A549 (cell line): ENCODE measurements at regions not wholly inside any gene's neighbourhood (a gene's known extent, or its start where the extent isn't known, plus 50 kb on each side); places are given as distances from the start of the nearest gene placed in this dataset.

Experiments used
- ATAC-seq, 2 experiments: fragments of 200-7000 bp in 1 of 2; fragments of >200 bp in 1 of 2; cut with Nextera tagmentation in 1 of 2; cut with Tn5 transposase in 1 of 2; 3 replicates each; pipeline versions ENCODE4 v1.8.0 to v1.9.1; 2018 to 2020; ENCODE audit warnings: mild to moderate bottlenecking in 1 of 2, moderate library complexity in 1 of 2
- CTCF ChIA-PET: fragments of 300-600 bp; sonication (Branson Sonifier 250); formaldehyde crosslinking; extraction: SDS; loops from one replicate; lab custom pipeline; 2021; ENCODE audit warnings: antibody characterized with exemption, inconsistent platforms; lab: Yijun Ruan, JAX
- POLR2A ChIA-PET: fragments of 350-600 bp; formaldehyde crosslinking; extraction: SDS; loops from one replicate; lab custom pipeline; 2021; ENCODE audit warnings: antibody characterized with exemption, inconsistent platforms; lab: Yijun Ruan, JAX
- DNase-seq, 2 experiments: peaks; one replicate each; pipeline versions ENCODE4 v3.0.0 to v3.0.0-alpha.2; 2011 to 2016; ENCODE audit warnings: low read depth in 1 of 2, low spot score in 1 of 2
- FAIRE-seq: peaks from 2 replicates; lab custom pipeline; 2011; peaks lifted over from hg19 to GRCh38; lab: Jason Lieb, UNC
- H3K27ac ChIP-seq, 2 experiments: fragments of >200 bp; sonication (Bioruptor Twin); formaldehyde crosslinking; 3 replicates each; pipeline ENCODE4 v1.5.1; 2016 to 2017
- H3K4me1 ChIP-seq: fragments of >200 bp; sonication (Bioruptor Twin); formaldehyde crosslinking; 3 replicates; pipeline ENCODE4 v1.6.1; 2016
- H3K4me2 ChIP-seq: fragments of >200 bp; sonication (Bioruptor Twin); formaldehyde crosslinking; 3 replicates; pipeline ENCODE4 v1.6.1; 2016
- H3K4me3 ChIP-seq: fragments of >200 bp; sonication (Bioruptor Twin); formaldehyde crosslinking; 3 replicates; pipeline ENCODE4 v1.5.1; 2016
- H3K9me3 ChIP-seq: fragments of >200 bp; sonication (Bioruptor Twin); formaldehyde crosslinking; 3 replicates; pipeline ENCODE4 v1.6.1; 2016
- ATOH8 ChIP-seq: fragments of 250-450 bp; sonication (Bioruptor Pico); IDR thresholded peaks from 2 replicates; pipeline ENCODE4 v1.5.0; 2020; ENCODE audit warnings: low read depth, mild to moderate bottlenecking, moderate library complexity
- BCL3 ChIP-seq: fragments of >200 bp; sonication (Bioruptor Twin); formaldehyde crosslinking; IDR thresholded peaks from 3 replicates; pipeline ENCODE4 v1.6.1; 2016
- CEBPB ChIP-seq, 2 experiments: fragments of >200 bp in 1 of 2; sonication (Bioruptor Twin) in 1 of 2; formaldehyde crosslinking in 1 of 2; IDR thresholded peaks; 2 replicates each; pipeline ENCODE4 v1.6.1; 2012 to 2016
- CHD2 ChIP-seq: fragments of 150-350 bp; IDR thresholded peaks from 2 replicates; pipeline ENCODE4 v1.6.1; 2014; ENCODE audit warnings: low read length; ENCODE audit not compliant: partially characterized antibody
- CHD4 ChIP-seq: fragments of 200-600 bp; sonication (generic); IDR thresholded peaks from 2 replicates; pipeline ENCODE4 v1.6.1; 2016; ENCODE audit warnings: antibody characterized with exemption, mild to moderate bottlenecking, borderline replicate concordance
- CTCF ChIP-seq: fragments of >200 bp; sonication (Bioruptor Twin); formaldehyde crosslinking; IDR thresholded peaks from 3 replicates; pipeline ENCODE4 v1.5.1; 2016
- E2F6 ChIP-seq: IDR thresholded peaks from 2 replicates; pipeline ENCODE4 v1.6.1; 2012; ENCODE audit warnings: low read depth, borderline replicate concordance
- EHF ChIP-seq: fragments of 250-450 bp; sonication (Bioruptor Pico); IDR thresholded peaks from 2 replicates; pipeline ENCODE4 v1.5.0; 2020; ENCODE audit warnings: mild to moderate bottlenecking
- EHMT2 ChIP-seq: fragments of 200-600 bp; sonication (generic); IDR thresholded peaks from 2 replicates; pipeline ENCODE4 v1.6.1; 2016; ENCODE audit warnings: antibody characterized with exemption, low read depth, mild to moderate bottlenecking, moderate library complexity
- ELK1 ChIP-seq: fragments of 150-350 bp; IDR thresholded peaks from 2 replicates; pipeline ENCODE4 v1.6.1; 2014; ENCODE audit warnings: low read depth, mild to moderate bottlenecking, low read length
- HMGXB4 ChIP-seq: fragments of 250-450 bp; sonication (Bioruptor Pico); IDR thresholded peaks from 2 replicates; pipeline ENCODE4 v1.5.0; 2021; ENCODE audit warnings: mild to moderate bottlenecking, moderate library complexity, borderline replicate concordance
- HOXA7 ChIP-seq: fragments of 250-450 bp; sonication (Bioruptor Pico); IDR thresholded peaks from 2 replicates; pipeline ENCODE4 v1.5.0; 2020; ENCODE audit warnings: mild to moderate bottlenecking, moderate library complexity
- HOXB13 ChIP-seq: fragments of 250-450 bp; sonication (Bioruptor Pico); IDR thresholded peaks from 2 replicates; pipeline ENCODE4 v1.5.0; 2020; ENCODE audit warnings: low read depth, mild to moderate bottlenecking, moderate library complexity
- HOXB5 ChIP-seq: fragments of 250-450 bp; sonication (Bioruptor Pico); IDR thresholded peaks from 2 replicates; pipeline ENCODE4 v1.5.0; 2020; ENCODE audit warnings: mild to moderate bottlenecking, moderate library complexity
- KDM1A ChIP-seq: fragments of 200-600 bp; sonication (generic); IDR thresholded peaks from 2 replicates; pipeline ENCODE4 v1.6.1; 2016; ENCODE audit warnings: low read depth, mild to moderate bottlenecking
- MAFK ChIP-seq: fragments of 450-650 bp; IDR thresholded peaks from 2 replicates; pipeline ENCODE4 v1.6.1; 2014; ENCODE audit not compliant: partially characterized antibody
- MYC ChIP-seq: IDR thresholded peaks from 2 replicates; pipeline ENCODE4 v1.6.1; 2012; ENCODE audit warnings: mild to moderate bottlenecking, inconsistent platforms, low read length, improper control_type of control experiment, borderline replicate concordance
- PBX3 ChIP-seq: IDR thresholded peaks from 2 replicates; pipeline ENCODE4 v1.6.1; 2012
- PHF8 ChIP-seq: fragments of 200-600 bp; sonication (generic); IDR thresholded peaks from 2 replicates; pipeline ENCODE4 v1.6.1; 2016; ENCODE audit warnings: low read depth, mild to moderate bottlenecking, antibody characterized with exemption, moderate library complexity, borderline replicate concordance
- RNF2 ChIP-seq: fragments of 200-600 bp; sonication (generic); IDR thresholded peaks from 2 replicates; pipeline ENCODE4 v1.6.1; 2016; ENCODE audit warnings: low read depth, mild to moderate bottlenecking, antibody characterized with exemption, moderate library complexity, borderline replicate concordance
- SMC3 ChIP-seq: fragments of >200 bp; sonication (Bioruptor Twin); formaldehyde crosslinking; IDR thresholded peaks from 3 replicates; pipeline ENCODE4 v1.6.1; 2018; ENCODE audit warnings: inconsistent platforms
- SREBF2 ChIP-seq: fragments of 450-650 bp; IDR thresholded peaks from 2 replicates; pipeline ENCODE4 v1.6.1; 2014; ENCODE audit warnings: mild to moderate bottlenecking, moderate library complexity
- USF2 ChIP-seq: fragments of 450-650 bp; IDR thresholded peaks from 2 replicates; pipeline ENCODE4 v1.6.1; 2014; ENCODE audit warnings: antibody characterized with exemption
- ZFP36 ChIP-seq: fragments of 450-650 bp; IDR thresholded peaks from 2 replicates; pipeline ENCODE4 v1.6.1; 2014; ENCODE audit warnings: borderline replicate concordance; ENCODE audit not compliant: partially characterized antibody
- ZSCAN20 ChIP-seq: fragments of 250-450 bp; sonication (Bioruptor Pico); IDR thresholded peaks from 2 replicates; pipeline ENCODE4 v1.8.0; 2022; ENCODE audit warnings: mild to moderate bottlenecking, moderate library complexity
- WGBS: methylation state at CpG from one replicate; pipeline ENCODE4 v1.1.6; 2017; ENCODE audit errors: missing lambda C conversion rate; 5-methylcytosine and 5-hydroxymethylcytosine counted together

GRCh38 chr3:118228151-118228550 lies 806.5 kb downstream of the IGSF11 start:
- no peak for FAIRE-seq
- DNase-seq = no peak
- no peak for ATAC-seq
- ChIA-PET CTCF (interaction anchor here (1.0 kb wide), 1 partner anchor 9 kb away, joined by 4 read pairs; no protein-coding TSS in a partner anchor), POLR2A (no interaction called here)
- Histone ChIP-seq H3K4me1 (no peaks in the 10 kb centered on the region), H3K4me3 (no peak overlapping the region), H3K27ac (no peak overlapping the region), H3K9me3 (no peaks in the 10 kb centered on the region), H3K4me2 (no peak overlapping the region)
- 0% methylated on average over 1 of the region's 1 CpG for WGBS
- TF ChIP-seq HMGXB4 (CRISPR knock-in tag) (no peak), CHD2 (no peak), CHD4 (no peak), EHF (CRISPR knock-in tag) (no peak), MYC (no peak), ZSCAN20 (CRISPR knock-in tag) (no peak), SREBF2 (no peak), PBX3 (no peak), SMC3 (no peak), CTCF (no peak), CEBPB (IDR thresholded peaks at IDR 0.05) (no peak), BCL3 (no peak), KDM1A (no peak), PHF8 (no peak)

GRCh38 chr3:118229196-118229595 lies 805.5 kb downstream of the IGSF11 start:
- CTCF ChIA-PET = no interaction called here
- ATAC-seq (no peak), FAIRE-seq (no peak), DNase-seq (no peak)
- H3K9me3 ChIP-seq = no peaks in the 10 kb centered on the region
- H3K27ac ChIP-seq = no peak overlapping the region
- H3K4me3 ChIP-seq = no peak overlapping the region
- POLR2A ChIA-PET = no interaction called here
- H3K4me1 ChIP-seq = no peaks in the 10 kb centered on the region
- no peak overlapping the region for H3K4me2 ChIP-seq
- WGBS = 0% methylated on average over 1 of the region's 1 CpG
- TF ChIP-seq SREBF2 = no peak
- TF ChIP-seq ATOH8 (CRISPR knock-in tag) = no peak
- TF ChIP-seq EHMT2 = no peak
- TF ChIP-seq RNF2 = no peak
- TF ChIP-seq HOXB5 (CRISPR knock-in tag) = no peak
- no peak for TF ChIP-seq EHF (CRISPR knock-in tag)
- no peak for TF ChIP-seq HOXA7 (CRISPR knock-in tag)
- no peak for TF ChIP-seq CTCF
- TF ChIP-seq ZFP36 = no peak
- no peak for TF ChIP-seq ELK1
- no peak for TF ChIP-seq CEBPB (IDR thresholded peaks at IDR 0.05)
- no peak for TF ChIP-seq USF2
- no peak for TF ChIP-seq E2F6
- no peak for TF ChIP-seq MAFK
- TF ChIP-seq HOXB13 (CRISPR knock-in tag) = no peak
